ENCODE measurements at regions not wholly inside any gene's neighbourhood (a gene's known extent, or its start where the extent isn't known, plus 50 kb on each side); places are given as distances from the start of the nearest gene placed in this dataset.

GRCh38 chr6:10235344-10235743 is 179.5 kb downstream of the TFAP2A start:
- no peak for DNase-seq

- no peak for DNase-seq
Observed at GRCh38 chr6:10230531-10230930, 184.3 kb downstream of the TFAP2A start.

GRCh38 chr6:10223841-10224240 is 191.0 kb downstream of the TFAP2A start:
- DNase-seq: no peak

DNA sequence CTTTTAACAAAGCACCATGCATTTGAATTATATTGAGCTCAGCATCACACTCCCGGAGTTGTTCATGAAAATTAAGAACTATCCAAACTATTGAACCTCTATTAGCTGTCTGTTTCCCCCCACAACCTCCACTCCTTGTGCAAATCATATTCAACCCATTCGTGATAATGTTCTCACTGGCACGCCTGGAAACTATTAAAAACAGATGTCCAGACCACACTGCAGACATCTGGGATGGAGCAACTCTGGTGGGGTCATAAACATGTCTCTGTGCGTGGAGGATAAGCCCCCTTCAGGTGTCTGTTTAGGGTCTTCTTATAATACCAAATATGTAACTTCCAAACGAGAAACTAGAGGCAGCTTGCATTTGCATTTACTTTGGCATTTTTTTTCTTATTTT is 193.7 kb downstream of the TFAP2A start:
- DNase-seq: no peak

GRCh38 chr6:10219510-10219909 is 195.4 kb downstream of the TFAP2A start:
- DNase-seq: no peak

- DNase-seq: no peak
Observed at GRCh38 chr6:10217111-10217510, 197.8 kb downstream of the TFAP2A start.

- no peak for DNase-seq
Observed at GRCh38 chr6:10215326-10216110, 199.4 kb downstream of the TFAP2A start.

DNA sequence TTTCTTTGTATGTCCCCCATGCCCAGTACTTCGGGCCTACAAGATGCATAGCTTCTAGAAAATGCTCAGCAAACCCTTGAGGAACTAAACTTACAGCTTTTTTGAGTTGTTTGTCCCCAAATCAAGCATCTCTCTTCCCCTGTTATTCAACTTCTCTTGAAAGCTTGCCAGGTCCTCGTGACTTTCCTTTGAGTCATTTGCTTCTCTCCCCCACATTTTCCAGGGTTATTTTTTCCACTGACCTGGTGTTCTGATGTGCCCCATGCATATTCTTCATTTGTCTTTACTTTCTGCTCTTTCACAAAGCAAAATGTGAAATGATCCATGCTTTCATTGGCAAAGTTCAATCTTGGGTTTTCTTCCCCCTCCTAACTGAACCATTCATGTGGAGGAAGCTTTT is 204.8 kb downstream of the TFAP2A start:
- no peak for DNase-seq

DNA sequence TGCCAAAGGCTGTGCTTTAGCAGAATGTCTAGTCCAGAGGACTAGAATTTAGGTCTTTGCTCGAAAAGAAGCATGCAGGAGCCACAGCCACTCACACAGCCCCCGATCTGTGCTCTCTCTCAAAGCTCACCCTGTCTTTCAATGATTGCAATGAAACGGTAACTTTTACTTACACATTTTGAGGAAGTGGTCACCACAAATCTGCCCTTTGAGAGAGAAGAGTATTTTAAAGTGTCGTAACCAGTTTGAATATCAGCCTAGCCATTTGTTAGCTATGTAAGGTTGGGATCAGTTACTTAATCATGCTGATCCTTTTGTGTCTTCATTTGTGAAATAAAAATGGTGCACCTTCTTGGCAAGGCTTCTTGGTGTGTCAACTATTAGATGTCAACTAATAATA is 209.0 kb downstream of the TFAP2A start:
- DNase-seq: no peak

GRCh38 chr6:10205120-10205519 is 209.8 kb downstream of the TFAP2A start:
- DNase-seq: no peak

- no peak for DNase-seq
Observed at GRCh38 chr6:10203651-10204050, 211.2 kb downstream of the TFAP2A start.

DNA sequence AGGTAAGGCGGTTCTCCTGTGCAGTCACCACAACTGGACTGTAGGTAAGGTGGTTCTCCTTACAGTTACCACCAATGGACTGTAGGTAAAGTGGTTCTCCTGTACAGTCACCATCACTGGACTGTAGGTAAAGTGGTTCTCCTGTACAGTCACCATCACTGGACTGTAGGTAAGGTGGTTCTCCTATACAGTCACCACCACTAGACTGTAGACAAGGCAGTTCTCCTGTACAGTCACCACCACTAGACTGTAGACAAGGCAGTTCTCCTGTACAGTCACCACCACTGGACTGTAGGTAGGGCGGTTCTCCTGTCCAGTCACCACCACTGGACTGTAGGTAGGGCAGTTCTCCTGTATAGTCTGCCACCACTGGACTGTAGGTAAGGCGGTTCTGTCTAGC is 212.3 kb downstream of the TFAP2A start:
- no peak for DNase-seq

- no peak for DNase-seq
Observed at GRCh38 chr6:10201606-10202510, 213.0 kb downstream of the TFAP2A start.

GRCh38 chr6:10196090-10196489 is 218.8 kb downstream of the TFAP2A start:
- DNase-seq: no peak

DNA sequence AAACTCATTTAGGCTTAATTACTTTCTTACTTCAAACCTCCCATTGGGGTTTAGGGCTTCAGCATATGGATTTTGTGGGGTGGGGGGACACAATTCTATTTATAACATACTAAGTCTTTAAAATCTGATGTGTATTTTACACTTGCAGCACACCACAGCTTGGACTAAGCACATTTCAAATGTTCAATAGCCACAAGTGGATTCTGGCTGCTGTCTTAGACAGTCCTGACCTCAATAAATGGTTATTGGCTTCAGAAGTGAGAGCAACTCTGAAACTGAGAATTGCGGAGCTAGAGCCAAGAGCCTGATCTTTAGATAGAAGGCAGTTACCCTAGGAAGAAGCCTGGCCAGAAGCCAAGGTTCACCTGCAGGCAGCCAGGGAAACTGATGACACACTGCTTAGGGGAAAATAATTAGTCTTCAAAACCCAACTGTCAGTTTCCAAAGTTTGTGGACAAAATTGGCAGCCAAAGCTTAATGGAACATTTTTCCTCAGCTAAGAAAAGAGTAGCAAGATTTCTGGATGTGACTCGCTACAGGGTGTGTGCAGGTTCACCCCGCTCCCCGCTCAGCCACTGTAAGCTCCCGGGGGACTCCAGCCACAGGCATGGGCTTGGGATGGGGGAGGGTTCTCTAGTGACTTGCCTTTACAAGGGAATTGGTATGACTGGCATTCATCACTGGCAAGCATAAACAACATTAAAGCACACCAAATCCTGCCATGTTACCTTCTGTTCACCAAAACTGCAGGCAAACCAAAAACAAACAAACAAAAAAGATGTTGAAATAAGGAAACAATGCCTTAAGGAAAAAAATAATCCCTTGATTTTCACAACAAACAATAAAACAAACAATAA is 219.8 kb downstream of the TFAP2A start:
- DNase-seq: no peak

GRCh38 chr6:10193321-10193720 is 221.6 kb downstream of the TFAP2A start:
- DNase-seq: no peak

DNA sequence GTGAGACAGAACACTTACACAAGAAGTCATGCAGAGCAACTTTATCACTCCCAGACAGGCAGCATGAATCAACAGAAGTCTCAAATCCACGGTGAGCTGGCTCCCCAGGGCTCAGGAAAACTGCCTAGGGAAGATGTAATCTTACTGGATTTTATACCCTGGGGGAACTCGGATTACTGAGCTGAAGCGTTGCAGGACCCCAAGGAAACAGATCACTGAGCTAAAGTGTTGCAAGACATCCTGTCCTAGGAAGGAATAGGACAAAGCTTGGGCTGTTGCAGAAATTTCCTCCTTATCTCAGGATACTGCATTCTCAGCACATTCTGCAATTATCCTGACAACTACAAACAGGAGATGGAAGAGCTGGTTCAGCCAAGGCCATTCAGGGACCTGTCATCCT is 224.8 kb downstream of the TFAP2A start:
- no peak for DNase-seq

GRCh38 chr6:10184371-10185227 is 230.3 kb downstream of the TFAP2A start:
- no peak for DNase-seq

GRCh38 chr6:10180138-10181074 is 234.5 kb downstream of the TFAP2A start:
- DNase-seq: no peak

DNA sequence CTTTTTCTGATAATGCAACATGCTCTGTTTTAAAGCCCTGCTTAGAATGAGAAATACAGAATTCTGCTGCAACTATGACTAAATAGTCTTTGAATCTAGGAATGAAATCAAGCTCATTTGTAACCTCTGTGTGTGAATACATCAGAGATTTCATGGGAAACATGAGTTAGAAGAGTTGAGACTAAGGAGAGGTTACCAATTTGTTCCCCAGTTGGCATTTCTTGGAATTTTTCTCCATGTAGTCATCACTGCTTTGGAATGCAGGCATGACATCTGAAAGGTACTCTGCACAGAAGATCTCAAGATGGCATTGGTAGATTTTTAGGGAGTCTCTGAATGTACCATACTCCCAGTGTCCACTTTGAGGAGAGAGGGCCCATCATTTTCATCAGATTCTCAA is 237.2 kb downstream of the TFAP2A start:
- no peak for DNase-seq

DNA sequence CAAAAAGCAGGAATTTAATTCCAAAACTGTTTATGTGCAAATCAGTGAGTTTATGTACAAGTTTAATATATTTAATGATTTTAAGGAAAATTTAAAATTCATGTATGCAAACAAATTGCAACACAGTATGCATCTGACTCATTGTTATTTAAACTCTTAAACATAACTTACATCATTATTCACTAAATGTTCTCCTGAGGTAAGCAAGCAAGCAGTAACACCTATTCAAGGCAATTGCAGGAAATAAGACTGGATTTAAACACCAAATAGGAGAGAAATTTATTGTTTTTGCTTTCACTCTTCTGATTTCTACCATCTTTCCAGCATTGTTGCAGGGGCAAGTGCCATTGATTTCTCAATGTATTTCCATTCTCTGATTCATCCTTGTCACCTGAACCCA is 239.5 kb downstream of the TFAP2A start:
- no peak for DNase-seq

Measured in stimulated activated CD4-positive, alpha-beta T cell treated with anti-CD3 and anti-CD28 coated beads, Interleukin-4, amount 100 ng/mL, for 4 hours (primary cell).